NCI-H146 (cell line): ENCODE measurements at regions not wholly inside any gene's neighbourhood (a gene's known extent, or its start where the extent isn't known, plus 50 kb on each side); places are given as distances from the start of the nearest gene placed in this dataset.
"Not testable (repeated sequence)": the region's sequence is repeated elsewhere in the genome, so short reads cannot be mapped to it uniquely, and the experiment has no call there.

Experiments
- DNase-seq: peaks from one replicate; lab custom pipeline; 2025; lab: John Stamatoyannopoulos, UW

- DNase-seq: no peak
Observed at GRCh38 chr21:19065164-19065563, 661.6 kb upstream of the TMPRSS15 start.

- no peak for DNase-seq
Observed at GRCh38 chr21:19076031-19076430, 672.4 kb upstream of the TMPRSS15 start.

GRCh38 chr21:19109694-19110093 is 706.1 kb upstream of the TMPRSS15 start:
- DNase-seq: no peak

- not testable (repeated sequence) for DNase-seq
Observed at GRCh38 chr21:19119259-19119658, 715.7 kb upstream of the TMPRSS15 start.

- no peak for DNase-seq
Observed at GRCh38 chr21:19120591-19120990, 717.0 kb upstream of the TMPRSS15 start.

- DNase-seq: no peak
Observed at GRCh38 chr21:19122356-19122755, 718.8 kb upstream of the TMPRSS15 start.

GRCh38 chr21:19123053-19123452 is 719.5 kb upstream of the TMPRSS15 start:
- DNase-seq: no peak

- no peak for DNase-seq
Observed at GRCh38 chr21:19123525-19123924, 719.9 kb upstream of the TMPRSS15 start.

- no peak for DNase-seq
Observed at GRCh38 chr21:19124691-19125090, 721.1 kb upstream of the TMPRSS15 start.

GRCh38 chr21:19130379-19131028 is 726.9 kb upstream of the TMPRSS15 start:
- DNase-seq: no peak

GRCh38 chr21:19141511-19141910 is 737.9 kb upstream of the TMPRSS15 start:
- no peak for DNase-seq

- DNase-seq: no peak
Observed at GRCh38 chr21:19145682-19146293, 742.2 kb upstream of the TMPRSS15 start.

GRCh38 chr21:19148056-19148455 is 744.5 kb upstream of the TMPRSS15 start:
- DNase-seq: no peak

- no peak for DNase-seq
Observed at GRCh38 chr21:19171585-19171984, 768.0 kb upstream of the TMPRSS15 start.

GRCh38 chr21:19181604-19182140 is 778.1 kb upstream of the TMPRSS15 start:
- DNase-seq: no peak

- no peak for DNase-seq
Observed at GRCh38 chr21:19197950-19198349, 794.4 kb upstream of the TMPRSS15 start.

- DNase-seq: no peak
Observed at GRCh38 chr21:19198801-19199200, 795.2 kb upstream of the TMPRSS15 start.

GRCh38 chr21:19218163-19218562 is 814.6 kb upstream of the TMPRSS15 start:
- no peak for DNase-seq

GRCh38 chr21:19224090-19224489 is 820.5 kb upstream of the TMPRSS15 start:
- no peak for DNase-seq

- DNase-seq: no peak
Observed at GRCh38 chr21:19228226-19228625, 824.6 kb upstream of the TMPRSS15 start.

- DNase-seq: not testable (repeated sequence)
Observed at GRCh38 chr21:19233841-19234240, 830.3 kb upstream of the TMPRSS15 start.

GRCh38 chr21:19236209-19236608 is 832.6 kb upstream of the TMPRSS15 start:
- DNase-seq: no peak

GRCh38 chr21:19237608-19238007 is 834.0 kb upstream of the TMPRSS15 start:
- DNase-seq: no peak

- DNase-seq: no peak
Observed at GRCh38 chr21:19239696-19240095, 836.1 kb upstream of the TMPRSS15 start.
